ENCODE measurements at regions not wholly inside any gene's neighbourhood (a gene's known extent, or its start where the extent isn't known, plus 50 kb on each side); places are given as distances from the start of the nearest gene placed in this dataset.

GRCh38 chr2:78070693-78071092 lies 548.5 kb upstream of the LRRTM4 start:
- Histone ChIP-seq H3K4me3 (ENCODE audit: low read length) (no peak overlapping the region), H3K27me3 (ENCODE audit: insufficient read depth, low read length) (no peaks in the 10 kb centered on the region), H3K4me1 (ENCODE audit: insufficient read depth, low read length) (no peaks in the 10 kb centered on the region), H3K9me3 (ENCODE audit: insufficient read depth, low read depth, low read length) (no peaks in the 10 kb centered on the region), H3K9ac (ENCODE audit: low read depth, low read length) (no peak overlapping the region), H3K36me3 (ENCODE audit: insufficient read depth, low read length) (no peaks in the 10 kb centered on the region), H3K27ac (ENCODE audit: low read depth, low read length) (no peak overlapping the region)
- no CpG with 5 or more reads among the region's 3 CpGs for WGBS

GRCh38 chr2:78077633-78078032 lies 555.5 kb upstream of the LRRTM4 start:
- no peak overlapping the region for H3K27ac ChIP-seq (ENCODE audit: low read depth, low read length)
- no peaks in the 10 kb centered on the region for H3K36me3 ChIP-seq (ENCODE audit: insufficient read depth, low read length)
- H3K9ac ChIP-seq (ENCODE audit: low read depth, low read length): no peak overlapping the region
- WGBS: 80% methylated on average over 4 of the region's 4 CpGs
- no peaks in the 10 kb centered on the region for H3K9me3 ChIP-seq (ENCODE audit: insufficient read depth, low read depth, low read length)
- no peaks in the 10 kb centered on the region for H3K4me1 ChIP-seq (ENCODE audit: insufficient read depth, low read length)
- no peak overlapping the region for H3K4me3 ChIP-seq (ENCODE audit: low read length)
- no peaks in the 10 kb centered on the region for H3K27me3 ChIP-seq (ENCODE audit: insufficient read depth, low read length)

GRCh38 chr2:78082555-78082954 lies 560.4 kb upstream of the LRRTM4 start:
- WGBS: 100% methylated on average over 2 of the region's 2 CpGs
- H3K4me3 ChIP-seq (ENCODE audit: low read length): no peak overlapping the region

GRCh38 chr2:78093436-78093835 lies 571.3 kb upstream of the LRRTM4 start:
- no peak overlapping the region for H3K4me3 ChIP-seq (ENCODE audit: low read length)
- no peak overlapping the region for H3K27ac ChIP-seq (ENCODE audit: low read depth, low read length)
- H3K4me1 ChIP-seq (ENCODE audit: insufficient read depth, low read length): no peaks in the 10 kb centered on the region
- no peaks in the 10 kb centered on the region for H3K27me3 ChIP-seq (ENCODE audit: insufficient read depth, low read length)
- H3K9me3 ChIP-seq (ENCODE audit: insufficient read depth, low read depth, low read length): no peaks in the 10 kb centered on the region
- no peak overlapping the region for H3K9ac ChIP-seq (ENCODE audit: low read depth, low read length)
- H3K36me3 ChIP-seq (ENCODE audit: insufficient read depth, low read length): no peaks in the 10 kb centered on the region

More at GRCh38 chr2:78082555-78082954, 560.4 kb upstream of the LRRTM4 start:
- H3K4me1 ChIP-seq (ENCODE audit: insufficient read depth, low read length): no peaks in the 10 kb centered on the region
- no peaks in the 10 kb centered on the region for H3K9me3 ChIP-seq (ENCODE audit: insufficient read depth, low read depth, low read length)
- no peaks in the 10 kb centered on the region for H3K36me3 ChIP-seq (ENCODE audit: insufficient read depth, low read length)
- no peak overlapping the region for H3K9ac ChIP-seq (ENCODE audit: low read depth, low read length)
- H3K27ac ChIP-seq (ENCODE audit: low read depth, low read length): no peak overlapping the region
- no peaks in the 10 kb centered on the region for H3K27me3 ChIP-seq (ENCODE audit: insufficient read depth, low read length)

GRCh38 chr2:78109272-78109671 lies 587.1 kb upstream of the LRRTM4 start:
- 64% methylated on average over 3 of the region's 3 CpGs for WGBS
- H3K4me1 ChIP-seq (ENCODE audit: insufficient read depth, low read length): no peaks in the 10 kb centered on the region
- H3K27ac ChIP-seq (ENCODE audit: low read depth, low read length): no peak overlapping the region
- H3K36me3 ChIP-seq (ENCODE audit: insufficient read depth, low read length): no peaks in the 10 kb centered on the region
- peaks cover 9% of the 10 kb centered on the region for H3K9me3 ChIP-seq (ENCODE audit: insufficient read depth, low read depth, low read length)
- no peak overlapping the region for H3K9ac ChIP-seq (ENCODE audit: low read depth, low read length)
- H3K27me3 ChIP-seq (ENCODE audit: insufficient read depth, low read length): no peaks in the 10 kb centered on the region
- H3K4me3 ChIP-seq (ENCODE audit: low read length): no peak overlapping the region

- H3K27ac ChIP-seq (ENCODE audit: low read depth, low read length): no peak overlapping the region
- 93% methylated on average over 3 of the region's 3 CpGs for WGBS
- H3K9me3 ChIP-seq (ENCODE audit: insufficient read depth, low read depth, low read length): no peaks in the 10 kb centered on the region
Measured at GRCh38 chr2:78115291-78115690, 593.1 kb upstream of the LRRTM4 start.

GRCh38 chr2:78118037-78118436 lies 595.9 kb upstream of the LRRTM4 start:
- Histone ChIP-seq H3K27ac (ENCODE audit: low read depth, low read length) (no peak overlapping the region), H3K36me3 (ENCODE audit: insufficient read depth, low read length) (no peaks in the 10 kb centered on the region), H3K9me3 (ENCODE audit: insufficient read depth, low read depth, low read length) (no peaks in the 10 kb centered on the region), H3K4me1 (ENCODE audit: insufficient read depth, low read length) (no peaks in the 10 kb centered on the region), H3K9ac (ENCODE audit: low read depth, low read length) (no peak overlapping the region), H3K27me3 (ENCODE audit: insufficient read depth, low read length) (no peaks in the 10 kb centered on the region), H3K4me3 (ENCODE audit: low read length) (no peak overlapping the region)
- WGBS: 99% methylated on average over 5 of the region's 5 CpGs

More at GRCh38 chr2:78115291-78115690, 593.1 kb upstream of the LRRTM4 start:
- H3K36me3 ChIP-seq (ENCODE audit: insufficient read depth, low read length): no peaks in the 10 kb centered on the region
- H3K27me3 ChIP-seq (ENCODE audit: insufficient read depth, low read length): no peaks in the 10 kb centered on the region
- no peaks in the 10 kb centered on the region for H3K4me1 ChIP-seq (ENCODE audit: insufficient read depth, low read length)
- no peak overlapping the region for H3K4me3 ChIP-seq (ENCODE audit: low read length)
- H3K9ac ChIP-seq (ENCODE audit: low read depth, low read length): no peak overlapping the region

- WGBS: no CpG with 5 or more reads among the region's 2 CpGs
- no peaks in the 10 kb centered on the region for H3K9me3 ChIP-seq (ENCODE audit: insufficient read depth, low read depth, low read length)
- no peaks in the 10 kb centered on the region for H3K27me3 ChIP-seq (ENCODE audit: insufficient read depth, low read length)
- no peaks in the 10 kb centered on the region for H3K36me3 ChIP-seq (ENCODE audit: insufficient read depth, low read length)
- H3K9ac ChIP-seq (ENCODE audit: low read depth, low read length): no peak overlapping the region
- no peak overlapping the region for H3K27ac ChIP-seq (ENCODE audit: low read depth, low read length)
- H3K4me1 ChIP-seq (ENCODE audit: insufficient read depth, low read length): no peaks in the 10 kb centered on the region
- no peak overlapping the region for H3K4me3 ChIP-seq (ENCODE audit: low read length)
Measured at GRCh38 chr2:78120275-78120674, 598.1 kb upstream of the LRRTM4 start.

GRCh38 chr2:78125042-78125441 lies 602.9 kb upstream of the LRRTM4 start:
- 0 out of 2 replicates have a peak, but pooled peaks cover 4% of the 10 kb centered on the region for H3K9me3 ChIP-seq (ENCODE audit: insufficient read depth, low read depth, low read length)
- WGBS: 93% methylated on average over 3 of the region's 3 CpGs
- no peak overlapping the region for H3K27ac ChIP-seq (ENCODE audit: low read depth, low read length)
- H3K4me3 ChIP-seq (ENCODE audit: low read length): no peak overlapping the region
- no peaks in the 10 kb centered on the region for H3K27me3 ChIP-seq (ENCODE audit: insufficient read depth, low read length)
- H3K36me3 ChIP-seq (ENCODE audit: insufficient read depth, low read length): no peaks in the 10 kb centered on the region
- H3K4me1 ChIP-seq (ENCODE audit: insufficient read depth, low read length): no peaks in the 10 kb centered on the region
- H3K9ac ChIP-seq (ENCODE audit: low read depth, low read length): no peak overlapping the region

GRCh38 chr2:78127424-78127823 lies 605.2 kb upstream of the LRRTM4 start:
- no peak overlapping the region for H3K27ac ChIP-seq (ENCODE audit: low read depth, low read length)
- H3K9me3 ChIP-seq (ENCODE audit: insufficient read depth, low read depth, low read length): 0 out of 2 replicates have a peak, but pooled peaks cover 4% of the 10 kb centered on the region
- H3K36me3 ChIP-seq (ENCODE audit: insufficient read depth, low read length): no peaks in the 10 kb centered on the region
- no peaks in the 10 kb centered on the region for H3K4me1 ChIP-seq (ENCODE audit: insufficient read depth, low read length)
- H3K9ac ChIP-seq (ENCODE audit: low read depth, low read length): no peak overlapping the region
- no peak overlapping the region for H3K4me3 ChIP-seq (ENCODE audit: low read length)
- no peaks in the 10 kb centered on the region for H3K27me3 ChIP-seq (ENCODE audit: insufficient read depth, low read length)
- 90% methylated on average over 4 of the region's 4 CpGs for WGBS

- Histone ChIP-seq H3K27me3 (ENCODE audit: insufficient read depth, low read length) (no peaks in the 10 kb centered on the region), H3K27ac (ENCODE audit: low read depth, low read length) (no peak overlapping the region), H3K36me3 (ENCODE audit: insufficient read depth, low read length) (no peaks in the 10 kb centered on the region), H3K4me3 (ENCODE audit: low read length) (no peak overlapping the region), H3K9ac (ENCODE audit: low read depth, low read length) (no peak overlapping the region), H3K9me3 (ENCODE audit: insufficient read depth, low read depth, low read length) (0 out of 2 replicates have a peak, but pooled peaks cover under 1% of the 10 kb centered on the region), H3K4me1 (ENCODE audit: insufficient read depth, low read length) (no peaks in the 10 kb centered on the region)
- WGBS: 97% methylated on average over 3 of the region's 4 CpGs
Measured at GRCh38 chr2:78132391-78133370, 610.5 kb upstream of the LRRTM4 start.

All from HUES64 (cell line).